ENCODE measurements at regions not wholly inside any gene's neighbourhood (a gene's known extent, or its start where the extent isn't known, plus 50 kb on each side); places are given as distances from the start of the nearest gene placed in this dataset.

DNA sequence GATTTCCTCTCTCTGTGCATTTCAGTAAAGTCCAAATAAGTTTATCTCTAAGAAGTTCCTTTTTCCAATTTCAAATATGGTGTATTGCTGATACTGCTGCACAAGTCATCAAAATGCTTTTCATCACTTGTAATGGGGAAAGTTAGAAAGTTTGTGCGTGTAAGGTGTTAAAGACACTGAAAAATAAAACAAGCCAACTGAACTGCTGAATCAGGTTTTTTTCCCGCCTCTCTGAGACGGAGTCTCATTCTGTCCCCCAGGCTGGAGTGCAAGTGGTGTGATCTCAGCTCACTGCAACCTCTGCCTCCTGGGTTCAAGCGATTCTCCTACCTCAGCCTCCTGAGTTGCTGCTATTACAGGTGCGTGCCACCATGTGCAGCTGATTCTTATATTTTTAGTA lies 400.9 kb downstream of the LRRC70 start:
- no peak for DNase-seq (ENCODE audit: low read depth)
- TF ChIP-seq, protein P1, sequence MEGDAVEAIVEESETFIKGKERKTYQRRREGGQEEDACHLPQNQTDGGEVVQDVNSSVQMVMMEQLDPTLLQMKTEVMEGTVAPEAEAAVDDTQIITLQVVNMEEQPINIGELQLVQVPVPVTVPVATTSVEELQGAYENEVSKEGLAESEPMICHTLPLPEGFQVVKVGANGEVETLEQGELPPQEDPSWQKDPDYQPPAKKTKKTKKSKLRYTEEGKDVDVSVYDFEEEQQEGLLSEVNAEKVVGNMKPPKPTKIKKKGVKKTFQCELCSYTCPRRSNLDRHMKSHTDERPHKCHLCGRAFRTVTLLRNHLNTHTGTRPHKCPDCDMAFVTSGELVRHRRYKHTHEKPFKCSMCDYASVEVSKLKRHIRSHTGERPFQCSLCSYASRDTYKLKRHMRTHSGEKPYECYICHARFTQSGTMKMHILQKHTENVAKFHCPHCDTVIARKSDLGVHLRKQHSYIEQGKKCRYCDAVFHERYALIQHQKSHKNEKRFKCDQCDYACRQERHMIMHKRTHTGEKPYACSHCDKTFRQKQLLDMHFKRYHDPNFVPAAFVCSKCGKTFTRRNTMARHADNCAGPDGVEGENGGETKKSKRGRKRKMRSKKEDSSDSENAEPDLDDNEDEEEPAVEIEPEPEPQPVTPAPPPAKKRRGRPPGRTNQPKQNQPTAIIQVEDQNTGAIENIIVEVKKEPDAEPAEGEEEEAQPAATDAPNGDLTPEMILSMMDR (conservative IDR thresholded peaks at IDR 0.05; ENCODE audit: control insufficient read depth, insufficient read depth, low read depth, low read length), result no peak
- H3K4me3 ChIP-seq (ENCODE audit: control insufficient read depth, low read depth, low read length), result no peak overlapping the region

DNA sequence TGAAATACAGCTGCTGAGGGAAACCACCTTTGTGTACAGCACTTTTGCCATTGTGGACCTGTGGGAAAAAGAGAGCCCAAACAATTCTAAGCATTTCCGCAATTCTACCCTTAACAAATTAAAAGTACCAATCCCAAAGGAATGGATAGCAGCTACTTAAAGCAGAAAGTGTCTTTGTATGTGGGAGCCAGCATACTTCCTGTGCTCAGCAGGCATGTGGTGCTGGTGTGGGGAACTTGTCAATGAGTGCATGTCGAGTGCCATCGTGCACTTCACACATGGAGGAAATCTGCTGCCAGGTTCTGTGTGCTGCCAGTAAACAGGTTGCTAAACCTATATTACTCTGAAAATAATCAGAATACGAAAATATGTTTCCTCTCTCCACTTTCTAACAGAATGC lies 399.0 kb downstream of the LRRC70 start:
- TF ChIP-seq, protein P1 (conservative IDR thresholded peaks at IDR 0.05; ENCODE audit: control insufficient read depth, insufficient read depth, low read depth, low read length), result no peak
- DNase-seq (ENCODE audit: low read depth), result no peak
- H3K4me3 ChIP-seq (ENCODE audit: control insufficient read depth, low read depth, low read length), result no peak overlapping the region

DNA sequence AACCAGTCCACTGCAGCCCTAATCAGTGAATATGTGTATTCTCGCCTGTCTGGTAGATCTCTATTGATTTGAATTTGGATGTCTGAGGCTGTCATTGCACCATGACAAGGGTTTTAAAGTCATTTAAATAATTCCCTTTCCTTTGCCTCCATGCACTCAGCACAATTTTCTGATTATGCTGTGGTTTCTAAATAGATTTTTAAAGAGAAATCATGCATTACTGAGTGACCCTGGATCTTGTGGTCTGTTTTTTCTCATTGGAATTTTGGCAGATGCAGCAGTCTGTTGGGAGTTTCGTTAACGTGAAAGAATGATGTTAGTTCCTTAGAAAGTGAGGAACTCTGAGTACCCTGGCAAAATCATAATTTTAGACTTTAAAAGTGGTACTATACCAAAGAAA lies 396.0 kb downstream of the LRRC70 start:
- H3K4me3 ChIP-seq (ENCODE audit: control insufficient read depth, low read depth, low read length), result no peak overlapping the region
- TF ChIP-seq, protein P1 (conservative IDR thresholded peaks at IDR 0.05; ENCODE audit: control insufficient read depth, insufficient read depth, low read depth, low read length), result no peak
- DNase-seq (ENCODE audit: low read depth), result no peak

DNA sequence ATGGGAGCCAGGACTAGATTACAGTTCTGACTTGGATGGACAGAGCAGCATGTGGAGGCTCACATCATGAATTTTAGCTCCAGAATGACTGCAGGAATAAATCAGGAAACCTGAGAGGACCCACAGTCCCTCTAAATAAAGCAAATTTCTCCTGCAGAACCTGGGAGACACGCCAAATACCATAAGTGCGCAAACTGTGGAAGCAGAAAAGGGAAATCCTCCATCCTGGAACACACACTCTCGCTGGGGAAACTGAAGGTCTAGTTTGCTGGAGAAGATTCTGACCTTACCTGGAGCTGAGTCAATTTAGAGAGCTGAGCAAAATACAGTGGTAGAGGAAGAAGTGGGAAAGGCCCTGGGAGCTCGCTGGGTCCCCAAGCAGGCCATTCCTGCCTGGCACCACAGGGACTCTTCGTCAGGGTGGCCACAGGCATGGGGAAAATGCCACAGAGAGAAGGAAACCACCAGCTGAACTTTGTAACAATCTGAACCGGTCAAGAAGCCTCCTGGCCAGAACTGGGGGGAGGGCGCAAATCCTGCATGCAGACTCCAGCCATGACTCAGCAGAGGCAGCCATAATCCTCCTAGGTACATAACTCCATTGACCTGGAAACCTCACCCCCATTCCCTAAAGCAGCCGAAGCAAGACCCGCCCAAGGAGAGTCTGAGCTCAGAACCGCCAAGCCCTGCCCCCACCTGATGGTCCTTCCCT lies 390.9 kb downstream of the LRRC70 start:
- no peak overlapping the region for H3K4me3 ChIP-seq (ENCODE audit: control insufficient read depth, low read depth, low read length)
- TF ChIP-seq, protein P1 (conservative IDR thresholded peaks at IDR 0.05; ENCODE audit: control insufficient read depth, insufficient read depth, low read depth, low read length), result no peak
- no peak for DNase-seq (ENCODE audit: low read depth)

DNA sequence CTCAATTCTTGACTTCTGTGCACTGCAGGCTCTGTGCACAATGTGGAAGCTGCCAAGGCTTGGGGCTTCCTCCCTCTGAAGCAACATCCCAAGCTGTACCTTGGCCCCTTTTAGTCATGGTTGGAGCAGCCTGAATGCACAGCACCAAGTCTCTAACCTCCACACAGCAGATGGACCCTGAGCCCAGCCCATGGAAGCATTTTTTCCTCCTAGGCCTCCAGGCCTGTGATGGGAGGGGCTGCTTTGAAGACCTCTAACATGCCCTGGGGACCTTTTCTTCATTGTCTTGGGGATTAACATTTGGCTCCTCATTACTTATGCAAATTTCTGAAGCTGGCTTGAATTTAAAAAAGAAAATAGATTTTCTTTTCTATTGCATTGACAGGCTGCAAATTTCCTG lies 385.8 kb downstream of the LRRC70 start:
- TF ChIP-seq, protein P1 (conservative IDR thresholded peaks at IDR 0.05; ENCODE audit: control insufficient read depth, insufficient read depth, low read depth, low read length), result no peak
- H3K4me3 ChIP-seq (ENCODE audit: control insufficient read depth, low read depth, low read length), result no peak overlapping the region
- DNase-seq (ENCODE audit: low read depth), result no peak

DNA sequence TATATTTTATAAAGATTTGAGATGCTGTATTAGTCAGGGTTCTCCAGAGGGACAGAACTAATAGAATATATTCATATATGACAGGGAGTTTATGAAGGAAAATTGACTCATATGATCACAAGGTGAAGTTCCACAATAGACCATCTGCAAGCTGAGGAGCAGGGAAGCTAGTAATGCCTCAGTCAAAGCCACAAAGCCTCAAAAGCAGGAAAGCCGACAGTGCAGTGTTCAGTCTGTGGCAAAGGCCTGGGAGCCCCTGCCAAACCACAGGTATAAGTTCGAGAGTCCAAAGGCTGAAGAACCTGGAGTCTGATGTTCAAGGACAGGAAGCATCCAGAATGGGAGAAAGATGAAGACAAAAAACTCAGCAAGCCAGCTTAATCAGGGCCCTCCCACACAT lies 382.2 kb downstream of the LRRC70 start:
- TF ChIP-seq, protein P1 (conservative IDR thresholded peaks at IDR 0.05; ENCODE audit: control insufficient read depth, insufficient read depth, low read depth, low read length), result no peak
- no peak for DNase-seq (ENCODE audit: low read depth)

DNA sequence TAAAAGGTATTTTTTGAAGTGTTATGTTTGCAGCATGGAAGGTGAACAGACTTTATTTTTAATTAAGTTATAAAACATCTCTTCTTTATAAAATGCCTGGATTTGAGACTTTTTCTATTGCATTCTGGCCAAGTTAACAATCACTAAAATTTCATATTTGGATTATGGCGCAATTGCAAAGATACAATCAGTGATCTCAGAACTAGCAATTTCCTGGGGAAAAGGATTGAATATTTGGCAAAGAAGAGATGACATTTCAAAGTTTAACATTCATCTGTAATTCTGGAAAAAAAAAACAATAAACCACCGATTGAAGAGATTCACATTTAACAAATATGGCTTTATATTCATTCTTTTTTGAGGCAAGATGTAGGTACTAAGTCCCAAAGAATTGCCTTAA lies 378.0 kb downstream of the LRRC70 start:
- TF ChIP-seq, protein P1 (conservative IDR thresholded peaks at IDR 0.05; ENCODE audit: control insufficient read depth, insufficient read depth, low read depth, low read length), result no peak
- DNase-seq (ENCODE audit: low read depth), result no peak
- H3K4me3 ChIP-seq (ENCODE audit: control insufficient read depth, low read depth, low read length), result no peak overlapping the region

More for the DNA sequence above, 382.2 kb downstream of the LRRC70 start:
- H3K4me3 ChIP-seq (ENCODE audit: control insufficient read depth, low read depth, low read length), result no peak overlapping the region

All from fibroblast of mammary gland (primary cell).